NOMO-1 (cell line): ENCODE measurements at regions not wholly inside any gene's neighbourhood (a gene's known extent, or its start where the extent isn't known, plus 50 kb on each side); places are given as distances from the start of the nearest gene placed in this dataset.
"Not testable (repeated sequence)": the region's sequence is repeated elsewhere in the genome, so short reads cannot be mapped to it uniquely, and the experiment has no call there.

Source experiments
- DNase-seq, 2 experiments: peaks; one replicate each; lab custom pipeline; 2025; ENCODE audit not compliant: unreplicated experiment in 2 of 2; lab: John Stamatoyannopoulos, UW

GRCh38 chr5:17118631-17119030 is 98.8 kb upstream of the BASP1 start:
- peak; percentile 99 to 100 for DNase-seq

- DNase-seq, result no peak
These were observed 97.2 kb upstream of the BASP1 start for GRCh38 chr5:17120209-17120608.

DNA sequence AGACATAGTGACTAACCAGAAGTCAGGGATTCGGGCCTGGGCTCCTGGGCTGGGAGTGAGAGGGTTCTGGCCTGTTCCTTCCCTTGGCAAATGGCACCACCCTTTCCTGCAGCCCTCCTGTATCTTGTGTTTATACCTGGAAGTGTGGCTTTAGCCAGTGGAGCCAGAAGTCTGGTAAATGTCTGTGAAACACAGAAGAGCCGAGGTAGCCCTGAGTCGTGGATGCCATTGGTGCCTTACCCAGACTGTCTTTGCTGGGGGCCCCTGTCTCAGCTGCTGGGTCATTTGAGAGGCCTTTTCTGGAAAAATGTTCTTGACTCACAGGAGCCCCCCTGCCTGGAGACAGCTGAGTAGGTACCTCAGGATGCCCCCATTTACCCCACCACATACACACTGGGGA is 95.7 kb upstream of the BASP1 start:
- DNase-seq, result no peak

- no peak for DNase-seq
These were observed 94.4 kb upstream of the BASP1 start for GRCh38 chr5:17123010-17123409.

DNA sequence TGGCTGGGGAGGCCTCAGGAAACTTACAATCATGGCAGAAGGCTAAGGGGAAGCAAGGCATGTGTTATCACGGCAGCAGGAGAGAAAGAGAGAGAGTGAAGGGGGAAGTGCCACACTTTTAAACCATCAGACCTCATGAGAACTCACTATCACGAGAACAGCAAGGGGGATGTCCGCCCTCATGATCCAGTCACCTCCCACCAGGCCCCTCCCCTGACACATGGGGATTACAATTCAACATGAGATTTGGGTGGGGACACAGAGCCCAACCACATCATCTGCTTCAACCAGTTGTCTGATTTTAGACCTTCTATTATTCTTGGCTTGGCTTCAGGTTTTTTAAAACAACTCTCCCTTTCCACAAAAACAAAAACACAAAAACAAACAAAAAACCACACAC is 93.7 kb upstream of the BASP1 start:
- DNase-seq, result not testable (repeated sequence)

- no peak for DNase-seq
These were observed 89.6 kb upstream of the BASP1 start for GRCh38 chr5:17127743-17128231.

DNA sequence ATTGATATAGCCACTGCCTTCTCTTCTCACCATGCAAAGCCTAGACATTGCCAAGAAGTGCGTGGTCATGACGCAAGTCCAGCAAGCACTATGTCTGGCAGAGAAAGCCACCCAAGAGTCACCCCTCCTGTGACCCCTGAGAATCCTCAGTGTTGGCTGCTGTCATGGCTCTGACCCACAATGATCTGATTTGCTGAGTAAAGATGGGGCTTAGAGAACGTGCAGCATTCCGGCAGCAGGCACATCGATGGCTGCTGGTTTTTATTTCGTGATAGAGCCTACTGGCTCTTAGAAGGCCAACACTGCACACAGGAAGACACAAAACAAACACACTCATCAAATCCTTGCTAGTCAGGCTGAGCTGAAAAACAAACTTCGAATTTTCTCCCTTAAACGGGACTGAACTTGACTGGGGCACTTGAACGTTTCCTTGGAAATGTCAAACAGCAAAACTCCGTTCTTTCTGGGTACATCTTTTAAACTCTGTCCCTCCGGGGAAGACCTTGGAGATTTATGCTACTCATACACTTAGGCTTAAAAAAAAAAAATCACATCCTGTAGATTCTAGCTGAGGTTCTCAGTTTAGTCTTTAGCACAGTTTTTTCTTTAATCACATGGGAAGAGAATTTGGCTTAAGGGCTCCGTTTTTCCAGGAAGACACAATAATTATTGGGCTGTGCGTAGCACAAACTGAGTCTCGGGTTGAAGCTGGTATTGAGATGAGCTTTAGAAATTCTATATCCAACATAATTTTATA is 88.2 kb upstream of the BASP1 start:
- DNase-seq, result no peak

GRCh38 chr5:17130302-17130701 is 87.1 kb upstream of the BASP1 start:
- DNase-seq, result peak; percentile 53 to 59

- peak; percentile 38 to 66 for DNase-seq
These were observed 84.9 kb upstream of the BASP1 start for GRCh38 chr5:17132444-17133083.

DNA sequence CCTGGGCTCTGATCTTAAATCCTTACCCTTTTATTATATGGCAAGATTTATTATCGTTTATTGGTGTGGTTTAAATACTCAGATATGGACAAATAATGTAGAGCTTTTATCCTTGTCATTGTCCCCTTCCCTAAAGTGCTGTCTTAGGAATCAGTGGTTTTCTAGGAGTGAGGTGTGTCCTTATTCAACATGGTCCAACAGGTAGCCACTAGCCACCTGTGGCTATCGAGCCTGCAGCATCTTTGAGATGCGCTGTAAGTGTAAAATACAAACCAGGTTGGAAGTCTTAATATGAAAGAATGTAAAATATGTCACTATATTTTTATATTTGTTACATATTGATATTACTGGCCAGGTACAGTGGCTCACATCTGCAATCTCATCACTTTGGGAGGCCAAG is 82.4 kb upstream of the BASP1 start:
- DNase-seq, result no peak

DNA sequence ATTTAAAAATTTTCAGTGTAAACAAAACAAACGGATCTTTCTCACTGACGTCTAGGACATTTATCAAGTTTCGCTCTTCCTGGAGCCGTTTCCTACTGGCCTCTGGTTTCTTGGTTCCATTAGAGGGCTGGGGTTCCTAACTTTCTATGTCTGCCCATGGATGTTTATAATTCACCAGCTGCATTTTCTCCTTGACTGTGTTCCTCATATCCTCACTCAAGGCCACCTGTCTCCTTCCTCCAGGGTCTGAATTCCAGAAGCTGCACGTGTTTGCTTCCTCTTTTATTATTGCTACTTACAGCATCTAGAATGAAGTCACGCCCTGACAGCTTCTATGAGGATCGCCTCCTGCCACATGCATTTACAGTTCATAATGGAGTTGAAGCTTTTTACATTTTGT is 74.1 kb upstream of the BASP1 start:
- DNase-seq, result no peak

GRCh38 chr5:17146280-17146841 is 71.1 kb upstream of the BASP1 start:
- DNase-seq, result no peak

GRCh38 chr5:17147170-17147569 is 70.3 kb upstream of the BASP1 start:
- no peak for DNase-seq

GRCh38 chr5:17147617-17148016 is 69.8 kb upstream of the BASP1 start:
- no peak for DNase-seq

DNA sequence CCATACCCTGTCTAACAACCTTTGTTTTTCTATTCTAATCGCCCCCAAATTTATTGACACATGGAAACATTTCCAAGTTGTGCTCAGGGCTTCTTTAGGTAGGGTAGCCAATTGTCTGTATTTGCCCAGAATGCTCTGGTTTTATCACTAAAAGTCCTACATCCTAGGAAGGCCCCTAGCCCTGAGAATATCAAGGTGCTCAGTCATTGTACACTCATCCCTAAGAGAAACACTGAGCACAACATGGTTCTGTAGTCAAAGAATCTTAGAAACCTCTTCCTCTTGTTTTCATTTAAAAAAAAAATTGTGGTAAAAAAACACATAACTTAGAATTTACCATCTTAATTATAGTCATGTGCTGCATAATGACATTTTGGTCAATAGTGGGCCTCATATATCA is 69.0 kb upstream of the BASP1 start:
- DNase-seq, result no peak

DNA sequence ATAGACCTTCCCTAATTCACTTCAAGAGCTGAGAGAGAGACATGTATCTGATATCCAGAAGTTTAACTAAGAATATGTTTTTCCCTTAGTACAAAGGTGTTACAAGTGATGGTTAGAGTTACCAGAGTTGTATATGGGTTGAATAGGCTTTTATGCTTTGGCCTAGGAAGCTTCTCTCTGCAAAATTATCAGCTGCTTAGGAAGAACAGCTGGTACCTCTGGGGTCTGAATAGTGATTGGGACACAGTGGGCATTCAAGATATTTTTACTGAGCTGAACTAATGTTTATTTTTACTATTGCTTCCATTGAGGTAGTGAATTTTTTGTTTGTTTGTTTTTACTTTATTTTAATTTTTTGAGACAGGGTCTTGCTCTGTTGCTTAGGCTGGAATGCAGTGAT is 67.6 kb upstream of the BASP1 start:
- DNase-seq, result no peak

- no peak for DNase-seq
These were observed 66.9 kb upstream of the BASP1 start for GRCh38 chr5:17150531-17150930.

DNA sequence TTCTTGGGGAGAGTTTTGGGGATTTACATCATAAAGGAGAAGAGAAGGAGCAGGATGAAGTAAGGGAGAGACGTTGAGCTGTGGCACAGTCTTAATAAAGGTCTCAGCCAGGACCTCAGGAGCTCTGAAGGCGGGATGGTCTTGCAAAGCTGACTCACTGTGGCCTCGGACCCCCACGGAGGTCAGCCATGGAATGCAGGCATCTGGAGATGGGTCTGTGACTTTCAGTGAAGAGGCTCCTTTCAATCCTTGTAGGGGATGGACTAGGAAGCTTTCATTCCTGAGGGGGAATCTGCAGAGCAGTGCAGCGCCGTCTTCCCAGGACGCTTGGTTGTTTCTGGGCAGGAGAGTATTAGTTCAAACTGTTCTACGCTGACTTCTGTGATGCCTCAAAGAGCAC is 65.7 kb upstream of the BASP1 start:
- no peak for DNase-seq

DNA sequence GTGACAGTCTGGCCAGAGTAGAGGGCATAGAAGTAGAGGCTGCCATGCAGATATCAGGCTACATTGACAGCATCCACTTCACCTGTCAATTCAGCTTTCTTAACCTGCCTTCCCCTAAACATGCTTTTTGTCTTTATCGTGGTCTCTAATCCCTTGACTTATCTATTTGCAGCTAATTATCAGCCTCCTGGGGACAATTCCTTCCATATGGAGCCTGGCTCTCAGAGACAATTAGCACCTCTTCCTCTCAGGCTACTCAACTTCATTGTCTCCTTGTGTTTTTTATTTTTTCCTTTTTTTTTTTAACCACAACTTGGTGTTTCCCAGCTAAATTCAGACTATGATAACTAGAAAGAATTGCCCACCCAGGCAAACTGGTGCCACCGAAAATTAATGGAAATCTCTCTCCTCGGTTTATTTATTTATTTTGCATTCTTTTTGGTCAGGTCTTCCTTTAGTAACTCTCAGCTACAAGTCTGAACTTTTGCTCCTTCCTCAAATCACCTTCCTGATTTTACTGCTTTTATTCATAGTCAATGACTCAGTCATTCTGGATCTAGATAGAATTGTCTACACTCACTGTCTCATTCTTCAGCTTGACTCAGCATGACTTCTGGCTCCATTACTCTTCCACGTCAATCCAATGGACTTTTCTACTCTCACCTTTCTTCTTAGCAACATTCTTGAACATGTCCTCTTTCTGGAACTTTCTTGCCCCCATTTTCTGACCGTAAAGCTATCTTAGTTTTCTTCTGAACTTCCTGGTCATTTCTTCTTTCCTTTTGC is 63.0 kb upstream of the BASP1 start:
- peak in 1 of 2 experiments; percentile 80 for DNase-seq

DNA sequence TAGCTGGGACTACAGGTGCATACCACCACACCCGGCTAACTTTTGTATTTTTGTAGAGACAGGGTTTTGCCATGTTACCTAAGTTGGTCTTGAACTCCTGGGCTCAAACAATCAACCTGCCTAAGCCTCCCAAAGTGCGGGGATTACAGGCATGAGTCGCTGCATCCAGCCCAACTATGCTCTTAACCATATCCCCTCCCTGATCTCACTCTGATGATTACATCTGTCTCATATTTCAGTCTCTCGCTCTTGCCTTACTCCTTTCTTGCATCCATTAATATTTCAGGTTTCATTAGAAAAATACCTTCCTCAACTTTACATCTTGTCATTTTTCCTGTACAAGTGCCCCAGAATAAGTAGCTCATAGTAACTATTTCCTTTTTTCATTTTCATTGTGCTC is 61.0 kb upstream of the BASP1 start:
- DNase-seq, result no peak

GRCh38 chr5:17157294-17157693 is 60.1 kb upstream of the BASP1 start:
- DNase-seq, result no peak
